Calu3 (cell line): ENCODE measurements at regions not wholly inside any gene's neighbourhood (a gene's known extent, or its start where the extent isn't known, plus 50 kb on each side); places are given as distances from the start of the nearest gene placed in this dataset.

Source experiments
- BruUV-seq: library from RNA; stranded (reverse); fragments of 400-500 nt; replicated peaks from 2 replicates; lab custom pipeline; 2021; lab: Mats Ljungman, UMichigan
- CTCF ChIA-PET: fragments of 300-600 bp; sonication (Branson Sonifier 250); formaldehyde crosslinking; loops from one replicate; lab custom pipeline; 2022; ENCODE audit warnings: antibody characterized with exemption; lab: Charles Lee
- DNase-seq: peaks from one replicate; pipeline ENCODE4 v3.0.0; 2022
- H3K27ac Mint-ChIP-seq: one replicate; pipeline ENCODE4 v1.8.0; 2022; ENCODE audit warnings: mixed read lengths; ENCODE audit not compliant: unreplicated experiment
- H3K27me3 Mint-ChIP-seq: one replicate; pipeline ENCODE4 v1.8.0; 2022; ENCODE audit warnings: mixed read lengths; ENCODE audit not compliant: unreplicated experiment
- H3K36me3 Mint-ChIP-seq: one replicate; pipeline ENCODE4 v1.8.0; 2022; ENCODE audit warnings: mild to moderate bottlenecking, moderate library complexity, mixed read lengths; ENCODE audit not compliant: insufficient read depth, unreplicated experiment
- H3K4me1 Mint-ChIP-seq: one replicate; pipeline ENCODE4 v1.8.0; 2022; ENCODE audit warnings: mild to moderate bottlenecking, low read depth, mixed read lengths; ENCODE audit not compliant: unreplicated experiment
- H3K4me3 Mint-ChIP-seq: one replicate; pipeline ENCODE4 v1.8.0; 2022; ENCODE audit warnings: mild to moderate bottlenecking, low read depth, moderate library complexity, mixed read lengths; ENCODE audit not compliant: unreplicated experiment
- H3K9me3 Mint-ChIP-seq: one replicate; pipeline ENCODE4 v1.8.0; 2022; ENCODE audit warnings: low read depth, mixed read lengths; ENCODE audit not compliant: unreplicated experiment
- CTCF ChIP-seq: fragments of 200-600 bp; IDR thresholded peaks from one replicate; pipeline ENCODE4 v1.8.0; 2022; ENCODE audit warnings: antibody characterized with exemption; ENCODE audit not compliant: unreplicated experiment
- intact Hi-C: fragments of 100-400 bp; cut with micrococcal nuclease; formaldehyde crosslinking; loops from one replicate; pipeline ENCODE4 v1.10.0; 2022; ENCODE audit not compliant: unreplicated experiment

- CTCF ChIA-PET = interaction anchor here (0.6 kb wide), 1 partner anchor 336 kb away, joined by 3 read pairs; no protein-coding TSS in a partner anchor
- BruUV-seq = no TSS peak
- Mint-ChIP-seq H3K4me3 (no peak overlapping the region), H3K27me3 (no peaks in the 10 kb centered on the region), H3K36me3 (no peaks in the 10 kb centered on the region), H3K4me1 (peaks cover 28% of the 10 kb centered on the region), H3K27ac (peak overlapping the region; percentile 18), H3K9me3 (peaks cover 5% of the 10 kb centered on the region)
- no peak for DNase-seq
- intact Hi-C loops = no loop called here
- no peak for TF ChIP-seq CTCF
These were observed 243.0 kb upstream of the TMTC1 start for GRCh38 chr12:30026621-30027234.

- BruUV-seq = no TSS peak
- TF ChIP-seq CTCF = no peak
- Mint-ChIP-seq H3K36me3 (no peaks in the 10 kb centered on the region), H3K4me1 (peaks cover 28% of the 10 kb centered on the region), H3K9me3 (peaks cover 5% of the 10 kb centered on the region), H3K27ac (peak overlapping the region; percentile 3), H3K27me3 (no peaks in the 10 kb centered on the region), H3K4me3 (no peak overlapping the region)
- no peak for DNase-seq
- intact Hi-C loops = no loop called here
- CTCF ChIA-PET = no interaction called here
These were observed 241.6 kb upstream of the TMTC1 start for GRCh38 chr12:30025317-30025716.

GRCh38 chr12:30023186-30023585 is 239.4 kb upstream of the TMTC1 start:
- BruUV-seq = no TSS peak
- peaks cover 28% of the 10 kb centered on the region for H3K4me1 Mint-ChIP-seq
- CTCF ChIA-PET = no interaction called here
- intact Hi-C loops = no loop called here
- H3K27me3 Mint-ChIP-seq = no peaks in the 10 kb centered on the region
- TF ChIP-seq CTCF = no peak
- DNase-seq = no peak
- no peak overlapping the region for H3K27ac Mint-ChIP-seq
- peaks cover 5% of the 10 kb centered on the region for H3K9me3 Mint-ChIP-seq
- H3K36me3 Mint-ChIP-seq = no peaks in the 10 kb centered on the region
- no peak overlapping the region for H3K4me3 Mint-ChIP-seq

DNA sequence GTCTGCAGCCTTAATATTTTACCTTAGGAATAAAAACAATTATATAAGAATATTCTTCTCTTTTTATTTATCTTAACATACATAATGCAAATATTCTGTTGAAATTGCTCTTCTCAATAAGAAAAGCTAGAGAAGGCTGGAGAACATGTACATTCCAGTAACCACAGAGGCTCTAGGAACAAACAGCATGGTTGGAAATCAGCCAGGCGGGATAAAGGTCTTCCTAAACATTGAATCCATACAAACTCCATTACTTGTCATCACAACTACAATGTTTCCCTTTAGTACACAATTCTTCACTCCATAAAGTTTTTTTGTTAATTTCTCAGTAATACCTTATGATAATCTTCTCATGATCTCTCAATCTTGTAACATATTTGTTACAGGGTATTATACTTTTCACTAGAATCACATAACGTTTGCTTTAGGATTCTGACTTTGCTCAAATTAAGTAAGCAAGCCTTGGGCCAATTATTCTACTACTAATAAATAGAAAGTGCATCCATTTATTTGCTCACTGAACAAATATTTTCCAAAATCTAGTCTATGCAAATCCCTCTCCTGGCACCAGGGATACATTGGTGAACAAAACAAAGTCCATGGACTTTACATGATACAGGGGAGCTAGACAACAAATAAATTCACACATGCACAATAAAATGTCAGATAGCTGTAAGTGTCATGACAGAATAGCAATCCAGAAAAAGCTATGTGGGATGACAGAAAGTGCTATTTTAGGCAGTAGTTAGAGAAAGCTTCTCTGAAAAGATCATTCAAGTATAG is 237.5 kb upstream of the TMTC1 start:
- TF ChIP-seq CTCF = no peak
- Mint-ChIP-seq H3K4me3 (no peak overlapping the region), H3K36me3 (no peaks in the 10 kb centered on the region), H3K27ac (no peak overlapping the region), H3K9me3 (peaks cover 5% of the 10 kb centered on the region), H3K4me1 (peaks cover 11% of the 10 kb centered on the region), H3K27me3 (peaks cover 6% of the 10 kb centered on the region)
- no peak for DNase-seq
- CTCF ChIA-PET = no interaction called here
- no TSS peak for BruUV-seq
- intact Hi-C loops = no loop called here
